HG03066 (cell line): ENCODE measurements at regions not wholly inside any gene's neighbourhood (a gene's known extent, or its start where the extent isn't known, plus 50 kb on each side); places are given as distances from the start of the nearest gene placed in this dataset.
"Not testable (repeated sequence)": the region's sequence is repeated elsewhere in the genome, so short reads cannot be mapped to it uniquely, and the experiment has no call there.

Experiments
- ATAC-seq: cut with Tn5 transposase; IDR thresholded peaks from one replicate; pipeline ENCODE4 v1.9.1; 2021; ENCODE audit warnings: low read depth; ENCODE audit not compliant: unreplicated experiment

DNA sequence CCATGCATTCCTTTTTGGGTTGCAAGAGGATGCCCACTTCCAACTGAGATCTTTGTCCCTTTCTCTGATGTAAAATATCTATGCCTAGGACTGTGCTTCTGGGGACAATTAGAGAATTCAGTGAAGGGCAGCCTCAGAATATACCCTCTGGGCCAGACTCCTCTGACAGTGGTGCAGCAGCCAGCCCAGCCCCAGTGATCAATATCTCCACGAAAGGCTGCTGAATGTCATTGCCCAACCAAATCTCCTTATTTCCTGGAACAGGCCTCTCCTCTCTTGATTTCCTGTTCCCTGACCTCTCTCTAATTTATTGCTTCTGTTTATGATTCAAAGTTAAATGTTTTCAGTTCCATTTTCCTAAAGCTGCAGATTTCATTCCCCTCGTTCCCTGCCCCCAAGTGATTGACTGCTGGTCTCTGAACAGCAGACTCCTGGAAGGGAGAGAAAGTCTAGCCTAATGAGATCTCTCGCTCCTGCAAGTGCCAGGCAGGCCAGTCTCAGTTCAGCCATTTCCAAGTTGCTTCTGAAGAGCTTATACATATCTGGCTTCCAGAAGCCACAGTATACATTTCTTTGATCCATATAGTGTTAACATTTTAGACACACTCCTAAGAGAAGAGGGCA, 104.4 kb upstream of the SALL1 start:
- ATAC-seq, result no peak

DNA sequence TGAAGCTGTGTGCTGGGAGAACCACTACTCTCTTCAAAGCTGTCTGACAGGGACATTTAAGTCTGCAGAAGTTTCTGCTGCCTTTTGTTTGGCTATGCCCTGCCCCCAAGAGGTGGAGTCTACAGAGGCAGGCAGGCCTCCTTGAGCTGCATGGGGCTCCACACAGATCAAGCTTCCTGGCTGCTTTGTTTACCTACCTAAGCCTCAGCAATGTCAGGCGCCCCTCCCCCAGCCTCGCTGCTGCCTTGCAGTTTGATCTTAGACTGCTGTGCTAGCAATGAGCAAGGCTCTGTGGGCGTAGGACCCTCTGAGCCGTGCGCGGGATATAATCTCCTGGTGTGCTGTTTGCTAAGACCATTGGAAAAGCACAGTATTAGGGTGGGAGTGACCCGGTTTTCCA, 103.3 kb upstream of the SALL1 start:
- ATAC-seq, result not testable (repeated sequence)

DNA sequence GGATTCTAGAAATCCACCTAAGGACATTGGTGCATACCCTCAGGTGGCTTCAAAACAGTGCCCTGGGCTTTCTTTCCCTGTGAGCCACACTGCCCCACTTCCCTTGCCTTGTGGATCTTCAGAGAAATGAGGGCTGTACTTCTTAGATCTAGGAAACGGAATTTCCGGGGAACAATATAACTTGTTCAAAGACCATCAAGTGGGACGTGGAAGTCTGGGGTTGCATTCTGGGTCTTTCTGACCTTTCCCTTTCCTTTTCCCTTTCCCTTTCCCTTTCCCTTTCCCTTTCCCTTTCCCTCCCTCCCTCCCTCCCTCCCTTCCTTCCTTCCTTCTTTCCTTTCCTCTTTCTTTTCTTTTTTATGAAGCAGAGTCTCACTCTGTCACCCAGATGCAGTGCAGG, 97.1 kb upstream of the SALL1 start:
- no peak for ATAC-seq

DNA sequence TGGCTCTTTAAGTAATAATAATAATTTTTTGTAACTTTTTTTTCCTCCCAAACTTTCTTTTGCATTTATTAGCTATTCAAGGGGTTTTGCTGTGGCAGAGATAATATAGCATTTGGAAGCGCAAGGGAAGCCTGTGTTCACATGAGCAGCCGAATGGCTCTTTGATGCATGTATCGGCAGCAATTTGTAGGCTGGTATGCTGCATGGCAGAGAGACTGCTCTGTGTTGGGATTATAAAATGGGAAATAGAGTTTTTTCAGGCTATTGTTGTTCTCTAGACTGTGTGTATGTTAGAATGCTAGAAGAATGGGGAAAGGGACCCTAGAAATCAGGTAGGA, 94.6 kb upstream of the SALL1 start:
- ATAC-seq, result no peak

DNA sequence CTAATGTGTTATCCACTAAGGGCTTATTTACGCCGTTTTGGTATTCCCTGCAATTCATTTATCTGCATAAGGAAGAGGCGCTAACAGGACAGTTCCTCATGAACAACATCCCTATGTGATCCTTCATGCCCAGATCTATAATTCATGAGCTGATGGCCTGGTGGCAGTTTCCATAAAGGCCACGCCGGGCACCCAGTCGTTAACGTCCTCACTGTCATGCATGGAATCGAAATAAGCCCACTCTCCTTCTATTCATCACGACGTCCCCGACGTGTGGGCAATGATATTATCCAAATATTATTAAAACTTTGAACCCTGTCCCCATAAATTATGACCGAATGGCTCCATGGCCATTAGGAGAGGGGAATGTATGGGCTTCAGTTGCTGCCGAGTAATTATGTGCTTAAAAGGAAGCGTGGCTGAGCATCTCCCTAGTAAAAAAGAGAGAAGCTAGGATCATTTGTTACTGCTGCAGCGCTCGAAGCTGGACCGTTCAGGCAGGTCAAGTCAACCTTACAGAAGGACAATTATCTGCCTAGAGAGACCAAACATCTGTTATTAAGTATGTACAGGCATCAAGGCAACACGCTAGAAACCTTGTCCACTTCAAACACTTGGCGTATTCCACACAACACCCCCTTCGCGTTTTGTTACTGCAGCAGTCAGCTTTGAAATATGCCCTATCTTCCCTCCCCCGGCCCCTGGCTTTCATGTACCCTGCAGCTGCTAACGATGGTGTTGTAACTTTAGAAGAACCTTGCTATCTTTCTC, 94.0 kb upstream of the SALL1 start:
- ATAC-seq, result no peak

DNA sequence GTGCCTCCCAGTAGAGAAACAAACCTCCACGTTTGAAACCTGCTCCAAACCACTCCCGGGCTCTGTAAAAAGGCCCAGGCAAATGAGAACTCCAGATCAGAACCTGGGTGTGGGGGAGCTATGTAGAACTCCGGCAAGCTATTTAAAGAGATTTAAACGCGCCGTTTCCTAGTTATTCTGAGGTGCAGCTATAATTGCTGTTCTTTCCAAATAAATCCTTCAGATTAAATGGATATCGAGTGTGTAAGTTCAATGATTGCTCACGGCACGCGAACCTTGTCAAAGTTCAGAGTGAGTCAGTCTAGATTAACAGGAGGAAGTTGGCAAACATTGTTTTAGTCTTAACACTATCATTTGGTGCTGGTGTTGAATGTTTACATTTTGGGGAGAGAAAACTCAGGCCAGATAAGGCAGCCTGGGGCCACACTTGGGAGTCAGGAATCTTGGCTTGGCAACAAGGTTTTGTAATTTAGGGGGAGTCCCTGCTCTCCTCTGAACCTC, 92.9 kb upstream of the SALL1 start:
- ATAC-seq, result no peak

DNA sequence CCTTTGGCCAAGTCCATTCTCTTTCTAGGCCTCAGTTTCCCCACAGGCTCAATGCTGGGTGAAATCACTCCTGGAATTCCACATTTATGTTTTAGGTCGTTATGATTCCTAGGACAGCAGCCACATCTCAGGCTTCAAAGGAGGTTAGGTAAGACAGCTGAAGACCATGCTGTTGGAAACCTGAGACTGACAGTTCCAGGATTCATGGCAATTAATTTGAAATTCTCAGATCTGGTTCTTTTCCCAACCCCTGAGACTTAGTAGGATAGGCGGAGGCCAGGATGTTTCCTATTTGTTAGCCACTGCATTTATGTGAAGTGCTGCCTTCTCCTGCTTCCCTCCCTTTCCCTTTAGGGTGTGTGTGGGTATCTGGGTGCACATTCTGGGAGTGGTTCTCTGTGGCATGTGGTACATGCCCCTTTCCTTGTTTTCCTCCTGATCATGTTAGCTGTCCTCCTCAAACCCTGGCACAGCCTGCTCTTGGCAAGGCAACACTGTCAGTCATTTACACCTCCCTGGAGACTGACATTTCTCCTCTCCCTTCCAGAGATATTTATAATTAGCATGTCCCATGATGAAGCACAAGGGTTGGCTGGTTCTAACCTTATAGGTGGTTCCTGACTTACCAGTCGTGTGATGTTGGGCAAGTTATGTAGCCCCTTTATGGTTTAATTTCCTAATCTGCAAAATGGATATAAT, 91.4 kb upstream of the SALL1 start:
- no peak for ATAC-seq

DNA sequence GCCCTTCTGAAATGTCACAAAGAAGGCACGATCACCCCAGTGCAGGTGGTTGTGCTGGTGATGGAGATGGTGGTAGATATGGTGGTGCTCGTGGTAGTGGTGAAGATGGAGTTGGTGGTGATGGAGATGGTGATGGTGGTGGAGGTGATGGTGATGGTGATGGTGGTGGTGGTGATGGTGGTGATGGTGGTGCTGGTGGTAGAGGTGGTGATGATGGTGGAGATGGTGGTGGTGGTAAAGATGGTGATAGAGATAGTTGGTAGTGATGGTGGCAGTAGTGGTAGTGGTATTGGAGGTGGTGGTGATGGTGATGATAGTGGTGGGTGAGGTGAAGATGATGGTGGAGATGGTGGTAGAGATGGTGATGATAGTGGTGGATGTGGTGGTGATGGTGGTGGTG, 88.1 kb upstream of the SALL1 start:
- ATAC-seq, result no peak

DNA sequence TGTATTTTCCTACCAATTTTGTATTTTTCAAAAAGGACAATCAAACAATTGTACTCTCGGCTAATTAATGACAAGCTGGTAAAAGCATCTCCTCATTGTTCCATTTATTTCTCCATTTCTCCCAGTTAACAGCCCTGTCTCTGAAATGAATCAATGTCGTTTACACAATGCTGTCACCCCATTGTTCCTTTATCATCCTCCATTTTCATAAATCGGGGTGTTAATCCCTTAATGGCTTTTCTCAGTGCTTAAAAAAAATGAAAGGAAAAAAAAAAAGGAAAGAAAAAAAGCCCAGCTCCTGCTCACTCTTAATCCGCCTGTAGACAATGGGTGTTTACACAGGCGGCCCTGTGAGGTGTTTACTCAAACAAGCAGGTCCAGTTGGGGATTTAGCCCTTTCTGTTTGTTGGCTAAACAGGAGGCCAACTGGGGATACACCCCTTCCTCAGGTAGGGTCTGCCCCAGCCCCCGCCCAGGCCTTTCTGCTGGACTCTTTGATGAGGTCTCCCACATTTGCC, 86.8 kb upstream of the SALL1 start:
- no peak for ATAC-seq

DNA sequence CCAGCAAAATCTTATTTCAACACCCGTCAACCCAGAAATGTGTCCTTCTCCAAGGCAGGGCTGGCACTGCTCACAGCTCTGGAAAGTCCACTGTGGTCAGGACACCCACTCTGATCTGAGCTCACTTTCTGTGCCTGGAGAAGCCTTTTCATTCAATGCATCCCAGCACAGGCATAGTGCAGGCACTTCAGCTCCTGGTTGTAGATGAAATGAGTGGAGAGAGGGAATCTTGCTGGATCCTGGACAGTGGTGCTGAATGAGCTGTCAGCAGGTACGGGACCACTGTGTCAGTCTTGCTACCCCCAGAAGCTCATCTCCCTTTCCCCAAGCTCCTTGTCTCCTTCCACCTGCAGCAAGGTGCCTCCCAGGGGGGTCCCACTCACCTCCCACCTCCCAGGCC, 86.1 kb upstream of the SALL1 start:
- ATAC-seq, result no peak

DNA sequence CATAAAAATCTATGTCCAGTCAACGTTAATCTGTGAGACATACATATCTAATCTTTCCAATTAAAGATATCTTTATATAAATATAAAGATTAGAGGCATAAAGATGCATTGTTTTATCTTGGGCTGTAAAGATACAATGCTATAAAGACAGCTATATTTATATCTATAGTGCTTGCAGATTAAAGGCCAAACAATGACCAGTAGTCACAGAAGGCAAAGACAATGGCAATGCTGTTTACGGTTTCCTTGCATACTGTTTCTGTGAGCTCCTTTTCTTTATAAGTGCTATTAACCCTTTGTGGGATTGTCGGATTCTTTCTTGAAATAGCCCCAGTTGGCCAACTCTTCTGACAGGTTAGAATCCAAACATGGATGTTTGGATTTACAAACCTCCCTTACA, 85.5 kb upstream of the SALL1 start:
- ATAC-seq, result no peak

DNA sequence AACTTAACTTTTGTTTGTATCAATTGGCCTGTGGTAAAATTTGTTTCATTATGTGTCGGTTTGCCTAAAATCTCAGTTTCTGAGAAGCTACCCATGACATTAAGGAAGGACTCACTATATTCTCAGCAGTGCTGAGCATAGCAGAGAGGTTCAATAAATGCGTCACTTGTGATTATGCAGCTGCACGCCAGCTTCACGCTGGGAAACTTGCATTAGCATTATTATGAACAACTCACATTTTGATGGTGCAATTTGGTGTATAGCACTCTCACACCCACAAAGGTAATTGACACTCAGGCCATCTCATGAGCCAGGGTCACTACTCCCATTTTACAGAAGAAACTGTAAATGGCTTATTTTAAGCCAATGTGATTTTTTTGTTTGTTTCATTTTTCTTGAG, 80.6 kb upstream of the SALL1 start:
- no peak for ATAC-seq

DNA sequence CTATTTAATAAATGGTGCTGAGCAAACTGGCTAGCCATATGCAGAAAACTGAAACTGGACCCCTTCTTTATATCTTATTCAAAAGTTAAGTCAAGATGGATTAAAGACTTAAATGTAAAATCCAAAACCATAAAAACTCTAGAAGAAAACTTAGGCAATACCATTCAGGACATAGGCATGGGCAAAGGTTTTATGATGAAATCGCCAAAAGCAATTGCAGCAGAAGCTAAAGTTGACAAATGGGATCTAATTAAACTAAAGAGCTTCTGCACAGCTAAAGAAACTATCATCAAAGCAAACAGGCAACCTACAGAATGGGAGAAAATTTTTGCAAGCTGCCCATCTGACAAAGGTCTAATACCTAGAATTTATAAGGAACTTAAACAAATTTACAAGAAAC, 79.0 kb upstream of the SALL1 start:
- not testable (repeated sequence) for ATAC-seq

DNA sequence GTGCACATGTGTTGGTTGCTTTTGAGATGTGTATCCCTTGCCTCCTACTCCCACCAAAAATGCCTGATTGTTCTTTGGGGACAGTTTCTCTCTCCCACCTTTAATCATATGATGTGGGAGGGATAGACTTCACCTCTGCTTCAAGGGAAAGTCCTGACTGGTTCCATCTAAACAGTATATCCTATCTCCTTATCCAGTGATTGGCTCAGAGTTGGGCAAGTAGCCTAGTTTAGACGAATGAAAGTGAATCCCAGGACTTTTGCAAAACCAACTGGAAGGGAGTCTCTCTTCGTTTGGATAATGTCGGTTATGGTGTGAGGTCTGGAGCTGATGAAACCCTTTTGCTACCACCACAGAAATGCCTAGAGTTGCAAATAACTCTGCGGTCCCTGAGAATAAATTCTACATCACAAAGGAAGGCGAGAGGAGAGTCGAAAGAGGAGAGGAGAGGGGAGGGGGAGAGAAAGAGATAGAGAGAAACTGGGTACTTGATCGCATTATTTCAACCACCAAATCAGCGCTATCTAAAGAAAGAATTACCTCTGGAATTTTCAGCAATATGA, 77.1 kb upstream of the SALL1 start:
- ATAC-seq, result no peak

DNA sequence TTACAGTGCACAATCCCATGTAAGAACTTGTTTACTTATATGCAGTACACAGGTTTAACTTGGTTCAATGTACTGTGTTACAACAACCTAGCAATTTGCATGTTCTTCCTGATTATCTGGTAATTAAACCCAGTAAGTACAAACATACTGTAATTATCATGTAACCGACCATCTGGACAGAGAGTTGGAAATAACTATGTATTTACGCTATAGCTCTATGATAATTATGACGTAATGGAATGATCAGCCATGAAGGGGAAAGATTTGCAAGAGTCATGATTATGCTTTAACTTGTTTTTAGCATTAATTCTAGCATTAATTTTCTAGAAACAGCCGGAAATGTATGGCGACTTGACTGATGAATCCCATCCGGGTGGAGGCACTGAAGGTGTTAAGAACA, 74.8 kb upstream of the SALL1 start:
- ATAC-seq, result no peak

DNA sequence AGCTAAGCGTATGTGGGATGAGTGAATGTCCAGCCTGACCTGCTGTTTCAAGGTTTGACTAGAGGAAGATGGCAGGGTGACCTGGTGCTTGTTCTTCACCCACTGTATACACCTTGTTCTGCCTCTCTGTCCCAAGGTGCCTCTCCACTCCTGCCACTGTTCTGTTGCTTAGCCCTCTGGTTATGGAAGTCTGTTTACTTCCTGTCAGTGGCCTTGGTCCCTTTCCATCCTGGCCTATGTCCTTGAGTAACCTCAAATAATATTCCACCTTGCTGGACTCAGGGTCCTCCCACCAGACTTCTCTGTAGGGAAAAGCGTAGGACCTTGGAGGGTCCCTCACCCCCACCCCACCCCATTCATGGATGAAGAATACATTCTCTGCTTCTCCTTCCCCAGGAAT, 73.2 kb upstream of the SALL1 start:
- ATAC-seq, result no peak

DNA sequence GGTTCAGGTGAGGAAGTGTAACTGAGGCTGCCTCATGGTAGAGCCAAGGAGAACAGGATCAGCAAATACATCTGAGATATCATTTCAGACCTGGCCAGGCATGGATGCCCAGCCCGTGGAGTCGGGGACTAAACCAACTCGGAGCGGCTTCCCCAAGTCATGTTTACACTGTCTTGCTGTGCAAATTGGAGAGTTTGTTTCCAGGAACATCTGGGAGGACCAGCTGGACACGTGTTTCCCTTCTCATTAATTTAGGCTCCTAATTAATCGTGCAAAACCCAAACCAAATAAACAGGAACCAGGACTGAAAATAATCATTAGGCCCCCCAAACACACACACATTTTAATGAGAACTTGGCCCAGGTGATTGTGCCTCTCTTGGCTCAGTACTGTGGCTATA, 70.9 kb upstream of the SALL1 start:
- ATAC-seq, result no peak

DNA sequence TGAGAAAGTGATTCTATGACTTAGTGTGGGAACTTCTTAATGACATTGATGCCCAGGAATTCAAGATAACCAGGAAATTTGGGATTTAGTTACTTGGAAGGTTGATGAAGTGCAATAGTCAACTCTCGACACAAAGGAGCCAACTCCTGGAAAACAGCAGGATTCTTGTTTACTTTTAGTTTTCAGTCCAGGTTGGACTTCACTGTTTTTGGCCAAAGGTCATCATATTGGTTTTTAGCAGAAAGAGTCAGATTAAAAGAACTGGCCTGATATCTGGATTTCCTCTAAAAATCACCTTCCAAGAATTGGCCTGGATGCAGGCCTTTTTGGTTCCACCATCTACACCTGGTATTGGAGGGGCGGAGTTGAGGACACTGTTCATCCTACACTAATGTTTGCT, 60.1 kb upstream of the SALL1 start:
- no peak for ATAC-seq

DNA sequence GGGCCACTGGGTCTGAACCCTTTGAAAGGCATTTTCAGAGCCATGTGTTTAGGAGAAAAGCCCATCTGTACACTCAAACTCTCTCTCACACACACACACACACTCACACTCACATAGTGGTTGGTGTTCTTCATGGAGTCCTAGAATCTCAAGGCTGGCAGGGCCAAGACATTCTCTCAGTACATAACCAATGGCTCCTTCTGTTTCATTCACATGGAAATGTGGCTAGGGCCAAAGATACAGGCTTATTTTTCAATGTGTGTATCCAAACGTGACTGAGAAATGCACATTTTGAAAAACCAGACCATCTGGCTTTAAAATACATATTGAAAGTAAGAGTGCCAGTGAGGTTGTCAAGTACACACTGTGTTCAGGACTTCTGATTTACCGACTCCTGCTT, 59.0 kb upstream of the SALL1 start:
- ATAC-seq, result no peak

DNA sequence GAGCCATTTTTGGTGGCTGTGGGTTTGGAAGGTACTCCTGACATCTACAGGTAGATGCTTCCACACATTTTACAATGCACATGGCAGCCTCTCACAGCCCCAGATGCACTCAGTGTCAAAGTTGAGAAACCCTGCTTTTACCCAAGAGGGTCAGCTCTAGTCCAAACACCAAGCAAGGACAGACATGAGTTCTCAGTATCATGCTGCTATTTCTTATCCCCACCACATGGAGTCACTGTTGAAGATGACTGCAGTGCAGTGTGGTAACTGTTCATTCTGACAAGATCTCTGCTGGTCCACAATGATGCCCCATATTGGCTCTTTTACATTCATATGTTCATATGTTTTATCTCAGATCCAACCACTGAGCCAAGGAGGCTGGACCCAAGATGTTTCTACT, 50.5 kb upstream of the SALL1 start:
- no peak for ATAC-seq
